CD4-positive, alpha-beta T cell (primary cell): ENCODE measurements at regions not wholly inside any gene's neighbourhood (a gene's known extent, or its start where the extent isn't known, plus 50 kb on each side); places are given as distances from the start of the nearest gene placed in this dataset.

Experiments
- ATAC-seq: fragments of 200-7000 bp; cut with Tn5 transposase; one replicate; pipeline ENCODE4 v1.10.0; 2022; ENCODE audit warnings: mild to moderate bottlenecking; ENCODE audit not compliant: poor library complexity
- CTCF ChIA-PET: fragments of 350-600 bp; sonication (Branson Sonifier 250); formaldehyde crosslinking; loops from one replicate; lab custom pipeline; 2021; ENCODE audit warnings: antibody characterized with exemption, inconsistent platforms; lab: Charles Lee
- POLR2A ChIA-PET: fragments of 350-600 bp; sonication (Branson Sonifier 250); formaldehyde crosslinking; loops from one replicate; lab custom pipeline; 2021; ENCODE audit warnings: antibody characterized with exemption, inconsistent platforms; lab: Charles Lee
- DNase-seq, 14 experiments: peaks; one replicate each; pipeline ENCODE4 v3.0.0-alpha.2; 2013 to 2020; ENCODE audit warnings: mixed read lengths in 2 of 14
- H3K27ac ChIP-seq, 2 donors: one replicate each; pipeline versions ENCODE4 v1.5.1 to v1.7.0; 2013; ENCODE audit warnings: low read length in 2 of 2, low read depth in 1 of 2, mild to moderate bottlenecking in 1 of 2
- H3K27me3 ChIP-seq, 2 experiments: 1 replicate in 1 of 2; 2 replicates in 1 of 2; pipeline versions ENCODE4 v1.6.1 to v1.7.0; 2013; ENCODE audit warnings: low read length in 2 of 2, control low read depth in 1 of 2, mild to moderate bottlenecking in 1 of 2, moderate library complexity in 1 of 2; ENCODE audit not compliant: insufficient read depth in 2 of 2, control insufficient read depth in 1 of 2
- H3K36me3 ChIP-seq: one replicate; pipeline ENCODE4 v1.6.1; 2013; ENCODE audit warnings: low read length, control low read depth; ENCODE audit not compliant: insufficient read depth
- H3K4me1 ChIP-seq: one replicate; pipeline ENCODE4 v1.6.1; 2013; ENCODE audit warnings: low read length, control low read depth; ENCODE audit not compliant: insufficient read depth
- H3K4me3 ChIP-seq: one replicate; pipeline ENCODE4 v1.5.1; 2013; ENCODE audit warnings: mild to moderate bottlenecking, low read length, moderate library complexity
- H3K9me3 ChIP-seq, 2 experiments: 1 replicate in 1 of 2; 2 replicates in 1 of 2; pipeline versions ENCODE4 v1.6.1 to v1.7.0; 2013; ENCODE audit warnings: low read length in 2 of 2, mild to moderate bottlenecking in 2 of 2, control low read depth in 1 of 2, moderate library complexity in 1 of 2; ENCODE audit not compliant: control insufficient read depth in 1 of 2, insufficient read depth in 1 of 2
- H3K27ac Mint-ChIP-seq: one replicate; pipeline ENCODE4 v1.8.0; 2020; ENCODE audit warnings: mixed read lengths
- H3K27me3 Mint-ChIP-seq: one replicate; pipeline ENCODE4 v1.8.0; 2021; ENCODE audit warnings: mixed read lengths
- H3K36me3 Mint-ChIP-seq: one replicate; pipeline ENCODE4 v1.8.0; 2021; ENCODE audit warnings: low read depth, mixed read lengths
- H3K4me1 Mint-ChIP-seq: one replicate; pipeline ENCODE4 v1.8.0; 2021; ENCODE audit warnings: low read depth, mixed read lengths
- H3K4me3 Mint-ChIP-seq: one replicate; pipeline ENCODE4 v1.8.0; 2020; ENCODE audit warnings: mild to moderate bottlenecking, mixed read lengths
- H3K9me3 Mint-ChIP-seq: one replicate; pipeline ENCODE4 v1.8.0; 2020; ENCODE audit warnings: mixed read lengths
- CTCF ChIP-seq: fragments of 200-600 bp; IDR thresholded peaks from one replicate; pipeline ENCODE4 v1.8.0; 2022; ENCODE audit warnings: antibody characterized with exemption, mild to moderate bottlenecking
- intact Hi-C, 2 experiments: fragments of 100-400 bp; cut with DNase I in 1 of 2; cut with micrococcal nuclease in 1 of 2; formaldehyde crosslinking; loops; one replicate each; pipeline versions ENCODE4 v1.15.1 to v1.9.0; 2023 to 2025; cut with DNase I, micrococcal nuclease

GRCh38 chr10:121425623-121426022 lies 172.6 kb downstream of the FGFR2 start:
- POLR2A ChIA-PET, result no interaction called here
- Histone ChIP-seq H3K27me3 (no peaks in the 10 kb centered on the region), H3K4me1 (no peaks in the 10 kb centered on the region), H3K9me3 (peaks cover 0 to 4% of the 10 kb centered on the region in 2 experiments), H3K27ac (no peak overlapping the region), H3K36me3 (no peaks in the 10 kb centered on the region), H3K4me3 (no peak overlapping the region)
- no peaks in the 10 kb centered on the region for H3K36me3 Mint-ChIP-seq
- H3K9me3 Mint-ChIP-seq, result no peaks in the 10 kb centered on the region
- no peak for ATAC-seq
- no peak for TF ChIP-seq CTCF
- H3K27me3 Mint-ChIP-seq, result no peaks in the 10 kb centered on the region
- no peak overlapping the region for H3K27ac Mint-ChIP-seq
- H3K4me3 Mint-ChIP-seq, result no peak overlapping the region
- no peak for DNase-seq
- no peaks in the 10 kb centered on the region for H3K4me1 Mint-ChIP-seq
- CTCF ChIA-PET, result no interaction called here
- intact Hi-C loops, result no loop called here

- POLR2A ChIA-PET, result no interaction called here
- no peak overlapping the region for H3K27ac Mint-ChIP-seq
- Histone ChIP-seq H3K9me3 (peaks cover 0 to 5% of the 10 kb centered on the region in 2 experiments), H3K4me1 (no peaks in the 10 kb centered on the region), H3K27ac (no peak overlapping the region), H3K27me3 (no peaks in the 10 kb centered on the region), H3K4me3 (no peak overlapping the region), H3K36me3 (no peaks in the 10 kb centered on the region)
- no peak for DNase-seq
- H3K27me3 Mint-ChIP-seq, result no peaks in the 10 kb centered on the region
- no peaks in the 10 kb centered on the region for H3K36me3 Mint-ChIP-seq
- TF ChIP-seq CTCF, result no peak
- CTCF ChIA-PET, result no interaction called here
- intact Hi-C loops, result no loop called here
- no peak for ATAC-seq
- H3K4me3 Mint-ChIP-seq, result no peak overlapping the region
- no peaks in the 10 kb centered on the region for H3K9me3 Mint-ChIP-seq
- no peaks in the 10 kb centered on the region for H3K4me1 Mint-ChIP-seq
Observed at GRCh38 chr10:121426307-121426706, 171.9 kb downstream of the FGFR2 start.
